ENCODE measurements at regions not wholly inside any gene's neighbourhood (a gene's known extent, or its start where the extent isn't known, plus 50 kb on each side); places are given as distances from the start of the nearest gene placed in this dataset.

- H3K36me3 Mint-ChIP-seq = peaks cover 6 to 9% of the 10 kb centered on the region in 2 donors
- peak overlapping the region in 1 of 6 donors; percentile 22 for H3K27ac Mint-ChIP-seq
- DNase-seq = no peak
- H3K4me1 Mint-ChIP-seq = peaks cover 10 to 14% (median 12%) of the 10 kb centered on the region in 3 donors
- no peak overlapping the region for H3K4me3 Mint-ChIP-seq
- ATAC-seq (ENCODE audit: low read depth in 2 of 2) = no peak
- H3K9me3 Mint-ChIP-seq = peaks cover 2 to 13% (median 5%) of the 10 kb centered on the region in 7 donors
- H3K27me3 Mint-ChIP-seq = peaks cover 17 to 18% (median 18%) of the 10 kb centered on the region in 3 donors
Measured at GRCh38 chr3:194928227-194928626, 242.5 kb downstream of the FAM43A start.

GRCh38 chr3:194928831-194929577, 243.3 kb downstream of the FAM43A start:
- H3K4me3 Mint-ChIP-seq = no peak overlapping the region
- ATAC-seq (ENCODE audit: low read depth in 2 of 2) (peak in 1 of 2 donors; percentile 45), DNase-seq (no peak)
- no peak overlapping the region for H3K27ac Mint-ChIP-seq
- H3K27me3 Mint-ChIP-seq = peaks cover 17 to 23% (median 18%) of the 10 kb centered on the region in 3 donors
- H3K36me3 Mint-ChIP-seq = peaks cover 6 to 9% of the 10 kb centered on the region in 2 donors
- peaks cover 2 to 13% (median 5%) of the 10 kb centered on the region in 7 donors for H3K9me3 Mint-ChIP-seq
- peaks cover 10 to 14% (median 12%) of the 10 kb centered on the region in 3 donors for H3K4me1 Mint-ChIP-seq

- Mint-ChIP-seq H3K4me3 (no peak overlapping the region), H3K4me1 (peaks cover 10 to 14% (median 12%) of the 10 kb centered on the region in 3 donors), H3K36me3 (peaks cover 6 to 9% of the 10 kb centered on the region in 2 donors), H3K27ac (no peak overlapping the region), H3K9me3 (peaks cover 2 to 13% (median 5%) of the 10 kb centered on the region in 7 donors), H3K27me3 (peaks cover 17 to 25% (median 18%) of the 10 kb centered on the region in 3 donors)
- DNase-seq = no peak
- no peak for ATAC-seq (ENCODE audit: low read depth in 2 of 2)
Measured at GRCh38 chr3:194929578-194929960, 243.9 kb downstream of the FAM43A start.

GRCh38 chr3:194930377-194931204, 244.9 kb downstream of the FAM43A start:
- Mint-ChIP-seq H3K4me3 (no peak overlapping the region), H3K9me3 (peaks cover 2 to 13% (median 5%) of the 10 kb centered on the region in 7 donors), H3K4me1 (peaks cover 6 to 9% (median 6%) of the 10 kb centered on the region in 3 donors), H3K36me3 (peaks cover 6 to 9% of the 10 kb centered on the region in 2 donors), H3K27me3 (peaks cover 18 to 25% (median 24%) of the 10 kb centered on the region in 3 donors), H3K27ac (peak overlapping the region in 1 of 6 donors; percentile 19)
- DNase-seq (no peak), ATAC-seq (ENCODE audit: low read depth in 2 of 2) (no peak)

- Mint-ChIP-seq H3K9me3 (peaks cover 2 to 13% (median 5%) of the 10 kb centered on the region in 7 donors), H3K27ac (no peak overlapping the region), H3K36me3 (peaks cover 6 to 9% of the 10 kb centered on the region in 2 donors), H3K4me3 (no peak overlapping the region), H3K27me3 (peaks cover 22 to 25% (median 24%) of the 10 kb centered on the region in 3 donors), H3K4me1 (peaks cover 6 to 13% (median 6%) of the 10 kb centered on the region in 3 donors)
- no peak for DNase-seq
- ATAC-seq (ENCODE audit: low read depth in 2 of 2) = no peak
Measured at GRCh38 chr3:194931347-194931746, 245.7 kb downstream of the FAM43A start.

GRCh38 chr3:194931865-194932264, 246.2 kb downstream of the FAM43A start:
- peak overlapping the region in 1 of 6 donors; percentile 4 for H3K27ac Mint-ChIP-seq
- peaks cover 2 to 13% (median 5%) of the 10 kb centered on the region in 7 donors for H3K9me3 Mint-ChIP-seq
- DNase-seq (no peak), ATAC-seq (ENCODE audit: low read depth in 2 of 2) (no peak)
- H3K36me3 Mint-ChIP-seq = peaks cover 6 to 9% of the 10 kb centered on the region in 2 donors
- H3K27me3 Mint-ChIP-seq = peaks cover 23 to 25% (median 24%) of the 10 kb centered on the region in 3 donors
- H3K4me1 Mint-ChIP-seq = peaks cover 6 to 13% (median 6%) of the 10 kb centered on the region in 3 donors
- H3K4me3 Mint-ChIP-seq = peak overlapping the region in 2 of 8 donors; percentile 4 to 6

- Mint-ChIP-seq H3K27ac (no peak overlapping the region), H3K9me3 (peaks cover 2 to 13% (median 5%) of the 10 kb centered on the region in 7 donors), H3K4me1 (peaks cover 6 to 13% (median 6%) of the 10 kb centered on the region in 3 donors), H3K27me3 (peaks cover 23 to 25% (median 24%) of the 10 kb centered on the region in 3 donors), H3K36me3 (peaks cover 6 to 9% of the 10 kb centered on the region in 2 donors), H3K4me3 (no peak overlapping the region)
- ATAC-seq (ENCODE audit: low read depth in 2 of 2) (no peak), DNase-seq (no peak)
Measured at GRCh38 chr3:194933465-194933864, 247.8 kb downstream of the FAM43A start.

- H3K9me3 Mint-ChIP-seq = peaks cover 2 to 13% (median 5%) of the 10 kb centered on the region in 7 donors
- no peak overlapping the region for H3K27ac Mint-ChIP-seq
- ATAC-seq (ENCODE audit: low read depth in 2 of 2) = no peak
- DNase-seq = no peak
- no peak overlapping the region for H3K4me3 Mint-ChIP-seq
- H3K27me3 Mint-ChIP-seq = peaks cover 23 to 33% (median 25%) of the 10 kb centered on the region in 3 donors
- H3K36me3 Mint-ChIP-seq = peaks cover 6 to 9% of the 10 kb centered on the region in 2 donors
- peaks cover 4% of the 10 kb centered on the region in 3 donors for H3K4me1 Mint-ChIP-seq
Measured at GRCh38 chr3:194935061-194935460, 249.4 kb downstream of the FAM43A start.

GRCh38 chr3:194935632-194936470, 250.2 kb downstream of the FAM43A start:
- H3K4me3 Mint-ChIP-seq = peak overlapping the region in 1 of 8 donors; percentile 55
- ATAC-seq (ENCODE audit: low read depth in 2 of 2) (no peak), DNase-seq (no peak)
- H3K27ac Mint-ChIP-seq = peak overlapping the region in 1 of 6 donors; percentile 13
- H3K36me3 Mint-ChIP-seq = peaks cover 6 to 9% of the 10 kb centered on the region in 2 donors
- H3K9me3 Mint-ChIP-seq = peaks cover 2 to 13% (median 5%) of the 10 kb centered on the region in 7 donors
- peaks cover 16 to 35% (median 26%) of the 10 kb centered on the region in 3 donors for H3K27me3 Mint-ChIP-seq
- H3K4me1 Mint-ChIP-seq = peaks cover 5 to 6% (median 5%) of the 10 kb centered on the region in 3 donors

GRCh38 chr3:194936659-194937058, 251.0 kb downstream of the FAM43A start:
- DNase-seq (no peak), ATAC-seq (ENCODE audit: low read depth in 2 of 2) (no peak)
- peaks cover 2 to 13% (median 5%) of the 10 kb centered on the region in 7 donors for H3K9me3 Mint-ChIP-seq
- peaks cover 13 to 32% (median 26%) of the 10 kb centered on the region in 3 donors for H3K27me3 Mint-ChIP-seq
- peak overlapping the region in 1 of 8 donors; percentile 55 for H3K4me3 Mint-ChIP-seq
- H3K36me3 Mint-ChIP-seq = peaks cover 6 to 8% of the 10 kb centered on the region in 2 donors
- H3K27ac Mint-ChIP-seq = no peak overlapping the region
- H3K4me1 Mint-ChIP-seq = peaks cover 10 to 13% (median 12%) of the 10 kb centered on the region in 3 donors

GRCh38 chr3:194937144-194937543, 251.5 kb downstream of the FAM43A start:
- no peak for ATAC-seq (ENCODE audit: low read depth in 2 of 2)
- DNase-seq = no peak
- Mint-ChIP-seq H3K27ac (no peak overlapping the region), H3K27me3 (peaks cover 10 to 27% (median 22%) of the 10 kb centered on the region in 3 donors), H3K36me3 (peaks cover 4% of the 10 kb centered on the region in 2 donors), H3K4me1 (peaks cover 13 to 18% (median 15%) of the 10 kb centered on the region in 3 donors), H3K4me3 (no peak overlapping the region), H3K9me3 (peaks cover 2 to 10% (median 3%) of the 10 kb centered on the region in 7 donors)

- ATAC-seq (ENCODE audit: low read depth in 2 of 2) (no peak), DNase-seq (no peak)
- no peak overlapping the region for H3K27ac Mint-ChIP-seq
- H3K9me3 Mint-ChIP-seq = peaks cover 0 to 3% (median 2%) of the 10 kb centered on the region in 7 donors
- no peaks in the 10 kb centered on the region for H3K36me3 Mint-ChIP-seq
- H3K4me3 Mint-ChIP-seq = no peak overlapping the region
- peaks cover 5 to 21% (median 15%) of the 10 kb centered on the region in 3 donors for H3K27me3 Mint-ChIP-seq
- H3K4me1 Mint-ChIP-seq = peaks cover 20 to 21% (median 21%) of the 10 kb centered on the region in 3 donors
Measured at GRCh38 chr3:194937882-194938321, 252.2 kb downstream of the FAM43A start.

All from naive B cell (primary cell).